ENCODE measurements at regions not wholly inside any gene's neighbourhood (a gene's known extent, or its start where the extent isn't known, plus 50 kb on each side); places are given as distances from the start of the nearest gene placed in this dataset.

DNA sequence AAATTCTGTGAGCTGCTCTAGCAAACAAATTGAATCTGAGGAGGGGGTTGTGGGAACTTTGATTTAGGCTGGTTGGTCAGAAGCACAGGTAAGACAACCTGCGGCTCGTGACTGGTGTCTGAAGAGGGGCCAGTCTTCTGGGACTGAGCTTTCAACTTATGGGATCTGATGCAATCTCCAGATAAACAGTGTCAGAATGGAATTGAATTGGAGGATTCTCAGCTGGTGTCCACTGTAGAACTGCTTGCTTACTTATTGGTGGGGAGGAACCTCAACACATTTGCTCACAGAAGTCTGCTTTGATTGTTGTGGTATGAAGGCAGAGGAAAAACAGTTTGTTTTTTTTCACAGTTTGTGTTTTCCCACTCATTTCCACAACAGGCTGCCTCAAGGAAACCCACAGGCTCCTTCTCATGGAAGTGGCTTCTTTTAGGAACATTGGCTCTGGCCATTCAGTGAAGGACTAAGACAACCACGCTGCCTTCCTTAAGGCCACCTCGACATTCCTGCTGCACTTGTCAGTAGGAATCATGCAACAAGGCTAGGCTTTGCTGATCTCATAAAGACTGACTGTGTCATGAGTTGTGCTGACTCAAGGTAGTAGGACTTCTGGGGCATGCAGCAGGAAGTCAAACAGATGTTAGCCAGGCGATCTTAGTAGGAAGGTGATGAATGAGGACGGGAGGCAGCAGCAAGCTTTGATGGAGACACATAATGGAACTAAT is 104.7 kb downstream of the TSN start:
- Histone ChIP-seq H3K9me3 (no peaks in the 10 kb centered on the region), H3K27me3 (replicated peaks; ENCODE audit: insufficient read depth) (no peaks in the 10 kb centered on the region), H3K4me3 (no peak overlapping the region), H3K36me3 (no peaks in the 10 kb centered on the region), H3K4me1 (ENCODE audit: control insufficient read depth in 1 of 2, low read depth in 2 of 2) (no peaks in the 10 kb centered on the region), H3K27ac (no peak overlapping the region)
- TF ChIP-seq, protein P1, sequence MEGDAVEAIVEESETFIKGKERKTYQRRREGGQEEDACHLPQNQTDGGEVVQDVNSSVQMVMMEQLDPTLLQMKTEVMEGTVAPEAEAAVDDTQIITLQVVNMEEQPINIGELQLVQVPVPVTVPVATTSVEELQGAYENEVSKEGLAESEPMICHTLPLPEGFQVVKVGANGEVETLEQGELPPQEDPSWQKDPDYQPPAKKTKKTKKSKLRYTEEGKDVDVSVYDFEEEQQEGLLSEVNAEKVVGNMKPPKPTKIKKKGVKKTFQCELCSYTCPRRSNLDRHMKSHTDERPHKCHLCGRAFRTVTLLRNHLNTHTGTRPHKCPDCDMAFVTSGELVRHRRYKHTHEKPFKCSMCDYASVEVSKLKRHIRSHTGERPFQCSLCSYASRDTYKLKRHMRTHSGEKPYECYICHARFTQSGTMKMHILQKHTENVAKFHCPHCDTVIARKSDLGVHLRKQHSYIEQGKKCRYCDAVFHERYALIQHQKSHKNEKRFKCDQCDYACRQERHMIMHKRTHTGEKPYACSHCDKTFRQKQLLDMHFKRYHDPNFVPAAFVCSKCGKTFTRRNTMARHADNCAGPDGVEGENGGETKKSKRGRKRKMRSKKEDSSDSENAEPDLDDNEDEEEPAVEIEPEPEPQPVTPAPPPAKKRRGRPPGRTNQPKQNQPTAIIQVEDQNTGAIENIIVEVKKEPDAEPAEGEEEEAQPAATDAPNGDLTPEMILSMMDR (IDR thresholded peaks at IDR 0.05) = no peak
- ATAC-seq (ENCODE audit: insufficient number of reproducible peaks, low FRiP score, low read depth) (no peak), DNase-seq (ENCODE audit: low spot score) (no peak)

- ATAC-seq (ENCODE audit: insufficient number of reproducible peaks, low FRiP score, low read depth) = no peak
- H3K4me1 ChIP-seq (ENCODE audit: control insufficient read depth in 1 of 2, low read depth in 2 of 2) = no peaks in the 10 kb centered on the region
- TF ChIP-seq, protein P1 (IDR thresholded peaks at IDR 0.05) = no peak
- H3K36me3 ChIP-seq = no peaks in the 10 kb centered on the region
- H3K4me3 ChIP-seq = no peak overlapping the region
- no peaks in the 10 kb centered on the region for H3K9me3 ChIP-seq
- H3K27ac ChIP-seq = no peak overlapping the region
- DNase-seq (ENCODE audit: low spot score) = no peak
- no peaks in the 10 kb centered on the region for H3K27me3 ChIP-seq (replicated peaks; ENCODE audit: insufficient read depth)
Measured at GRCh38 chr2:121860758-121861227, 105.3 kb downstream of the TSN start.

DNA sequence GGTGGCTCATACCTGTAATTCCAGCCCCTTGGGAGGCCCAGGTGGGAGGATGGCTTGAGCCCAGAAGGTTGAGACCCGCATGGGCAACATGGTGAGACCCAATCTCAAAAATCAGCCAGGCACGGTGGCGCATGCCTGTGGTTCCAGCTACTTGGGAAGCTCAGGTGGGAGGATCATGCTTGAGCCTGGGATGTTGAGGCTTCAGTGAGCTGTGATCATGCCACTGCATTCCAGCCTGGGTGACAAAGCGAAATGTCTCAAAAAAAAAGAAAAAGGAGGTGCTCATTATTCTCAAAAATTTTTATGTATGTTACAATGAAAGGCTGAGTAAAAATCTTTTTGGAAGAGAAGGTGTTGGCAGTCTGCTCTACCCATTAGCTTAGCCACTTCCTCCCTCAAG is 106.8 kb downstream of the TSN start:
- no peak for ATAC-seq (ENCODE audit: insufficient number of reproducible peaks, low FRiP score, low read depth)
- no peak for DNase-seq (ENCODE audit: low spot score)
- Histone ChIP-seq H3K4me1 (ENCODE audit: control insufficient read depth in 1 of 2, low read depth in 2 of 2) (no peaks in the 10 kb centered on the region), H3K4me3 (no peak overlapping the region), H3K36me3 (no peaks in the 10 kb centered on the region), H3K27ac (no peak overlapping the region), H3K27me3 (replicated peaks; ENCODE audit: insufficient read depth) (no peaks in the 10 kb centered on the region), H3K9me3 (no peaks in the 10 kb centered on the region)
- TF ChIP-seq, protein P1 (IDR thresholded peaks at IDR 0.05) = no peak

DNA sequence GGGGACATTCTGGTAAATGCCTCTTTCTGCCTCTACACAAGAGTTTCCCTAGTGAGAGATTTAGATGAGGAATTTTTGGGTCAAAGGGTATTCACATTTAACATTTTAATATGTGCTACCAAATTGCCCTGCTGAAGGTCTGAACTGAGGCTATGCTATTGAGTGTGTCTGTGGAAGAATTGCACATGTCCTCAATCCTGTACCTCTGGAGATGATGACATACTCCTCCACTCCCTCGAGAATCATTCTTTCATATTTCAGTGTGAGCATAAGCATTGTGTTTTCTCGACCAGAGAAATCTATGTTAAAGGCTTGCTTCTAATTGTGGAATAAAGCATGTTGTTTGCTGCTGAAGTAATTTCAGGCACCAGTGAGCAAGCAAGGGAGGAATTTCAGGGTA is 110.5 kb downstream of the TSN start:
- no peaks in the 10 kb centered on the region for H3K27me3 ChIP-seq (replicated peaks; ENCODE audit: insufficient read depth)
- H3K27ac ChIP-seq = no peak overlapping the region
- no peaks in the 10 kb centered on the region for H3K9me3 ChIP-seq
- no peak overlapping the region for H3K4me3 ChIP-seq
- TF ChIP-seq, protein P1 (IDR thresholded peaks at IDR 0.05) = no peak
- ATAC-seq (ENCODE audit: insufficient number of reproducible peaks, low FRiP score, low read depth) (no peak), DNase-seq (ENCODE audit: low spot score) (no peak)
- H3K4me1 ChIP-seq (ENCODE audit: control insufficient read depth in 1 of 2, low read depth in 2 of 2) = no peaks in the 10 kb centered on the region
- H3K36me3 ChIP-seq = no peaks in the 10 kb centered on the region

GRCh38 chr2:121866789-121867188 is 111.3 kb downstream of the TSN start:
- Histone ChIP-seq H3K36me3 (no peaks in the 10 kb centered on the region), H3K9me3 (no peaks in the 10 kb centered on the region), H3K27me3 (replicated peaks; ENCODE audit: insufficient read depth) (no peaks in the 10 kb centered on the region), H3K27ac (no peak overlapping the region), H3K4me3 (no peak overlapping the region), H3K4me1 (ENCODE audit: control insufficient read depth in 1 of 2, low read depth in 2 of 2) (no peaks in the 10 kb centered on the region)
- TF ChIP-seq, protein P1 (IDR thresholded peaks at IDR 0.05) = no peak
- ATAC-seq (ENCODE audit: insufficient number of reproducible peaks, low FRiP score, low read depth) (no peak), DNase-seq (ENCODE audit: low spot score) (no peak)
